GM12891 (cell line): ENCODE measurements at regions not wholly inside any gene's neighbourhood (a gene's known extent, or its start where the extent isn't known, plus 50 kb on each side); places are given as distances from the start of the nearest gene placed in this dataset.

ENCODE experiments used
- POLR2A ChIP-seq: IDR thresholded peaks from 2 replicates; pipeline ENCODE4 v1.6.1; 2011; ENCODE audit warnings: low read depth, low read length, control low read depth
- POLR2AphosphoS5 ChIP-seq: IDR thresholded peaks from 2 replicates; pipeline ENCODE4 v1.6.1; 2011; ENCODE audit warnings: low read depth, low read length, control low read depth

- TF ChIP-seq POLR2AphosphoS5 (no peak), POLR2A (no peak)
Measured at GRCh38 chr17:52368886-52369285, 210.4 kb upstream of the CA10 start.
